ENCODE measurements at regions not wholly inside any gene's neighbourhood (a gene's known extent, or its start where the extent isn't known, plus 50 kb on each side); places are given as distances from the start of the nearest gene placed in this dataset.

GRCh38 chr22:23402275-23403151 is 177.6 kb downstream of the IGLL1 start (continued):
- TF ChIP-seq ZBTB49 (CRISPR knock-in tag; IDR thresholded peaks at IDR 0.05; ENCODE audit: borderline replicate concordance) (no peak), SRSF1 (IDR thresholded peaks at IDR 0.05; ENCODE audit: low read depth, low read length) (no peak), USF2 (CRISPR knock-in tag; IDR thresholded peaks at IDR 0.05) (no peak), SMAD4 (CRISPR knock-in tag; conservative IDR thresholded peaks at IDR 0.05) (peak; percentile 57; the same call in 1 of the 2 replicates), HNRNPUL1 (IDR thresholded peaks at IDR 0.05; ENCODE audit: low read length) (no peak), RFX1 (IDR thresholded peaks at IDR 0.05) (no peak), XRCC3 (IDR thresholded peaks at IDR 0.05) (no peak), SP2 (IDR thresholded peaks at IDR 0.05; ENCODE audit: extremely low read depth, low read depth, low read length, poor library complexity, severe bottlenecking) (no peak), ZNF584 (CRISPR knock-in tag; IDR thresholded peaks at IDR 0.05; ENCODE audit: low read depth) (no peak), MXD1 (CRISPR knock-in tag; IDR thresholded peaks at IDR 0.05; ENCODE audit: borderline replicate concordance, poor library complexity, severe bottlenecking) (no peak), CREB3L1 (IDR thresholded peaks at IDR 0.05; ENCODE audit: borderline replicate concordance, low read depth) (no peak), CCNT2 (IDR thresholded peaks at IDR 0.05; ENCODE audit: borderline replicate concordance, extremely low read depth, insufficient read length, low read depth, low read length) (peak; percentile 40), BCL6 (CRISPR knock-in tag; IDR thresholded peaks at IDR 0.05) (no peak), CCAR2 (IDR thresholded peaks at IDR 0.05; ENCODE audit: low read depth, low read length) (no peak), RB1 (IDR thresholded peaks at IDR 0.05; ENCODE audit: low read depth) (peak; percentile 88), PRPF4 (IDR thresholded peaks at IDR 0.05; ENCODE audit: insufficient read depth, low read depth, low read length, poor library complexity, severe bottlenecking) (no peak), SMC3 (conservative IDR thresholded peaks at IDR 0.05; ENCODE audit: insufficient read depth, low read depth, low read length) (peak; percentile 59), RNF219 (CRISPR knock-in tag; IDR thresholded peaks at IDR 0.05) (no peak)

Data from K562 (cell line).